HG02943 (cell line): ENCODE measurements at regions not wholly inside any gene's neighbourhood (a gene's known extent, or its start where the extent isn't known, plus 50 kb on each side); places are given as distances from the start of the nearest gene placed in this dataset.
"Not testable (repeated sequence)": the region's sequence is repeated elsewhere in the genome, so short reads cannot be mapped to it uniquely, and the experiment has no call there.

ENCODE experiments used
- ATAC-seq: cut with Tn5 transposase; IDR thresholded peaks from one replicate; pipeline ENCODE4 v1.9.1; 2021; ENCODE audit warnings: mild to moderate bottlenecking, low read depth, moderate library complexity; ENCODE audit not compliant: unreplicated experiment

DNA sequence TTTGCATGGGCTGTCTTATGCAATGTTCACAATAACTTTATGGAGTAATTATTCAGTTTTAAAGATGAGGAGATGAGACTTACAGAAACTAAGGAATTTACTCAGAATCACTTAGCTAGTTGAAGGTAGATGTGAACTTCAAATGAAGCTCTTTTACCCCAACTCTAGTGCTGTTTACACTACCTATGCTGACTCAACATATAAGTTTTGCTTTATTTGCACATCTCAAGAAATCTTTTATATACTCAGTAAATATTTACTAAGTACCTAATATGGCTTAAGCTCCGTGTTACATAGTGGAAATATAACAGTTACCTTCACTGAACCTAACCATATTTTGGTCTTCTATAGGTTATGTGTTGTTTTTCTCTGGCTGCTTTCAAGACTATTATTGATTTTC lies 293.2 kb downstream of the ANXA1 start:
- ATAC-seq = no peak

DNA sequence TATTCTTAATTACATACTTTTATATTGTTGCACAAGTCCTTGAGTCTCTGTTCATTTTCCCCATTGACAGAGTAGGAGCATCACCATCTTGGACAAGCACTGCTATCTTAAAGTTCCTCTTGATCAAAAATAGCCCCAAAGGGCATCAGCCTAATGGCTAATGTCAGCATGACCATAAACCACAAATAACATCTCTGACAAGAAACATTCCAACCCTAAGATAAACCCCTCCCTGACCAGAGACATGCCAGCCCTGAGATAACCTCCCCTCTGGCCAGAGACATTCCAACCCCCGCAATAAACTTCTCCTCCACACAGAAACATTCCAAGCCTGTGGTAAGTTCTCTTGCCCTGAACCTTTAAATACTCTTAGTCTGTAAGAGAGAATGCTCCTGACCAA lies 293.7 kb downstream of the ANXA1 start:
- ATAC-seq = not testable (repeated sequence)

DNA sequence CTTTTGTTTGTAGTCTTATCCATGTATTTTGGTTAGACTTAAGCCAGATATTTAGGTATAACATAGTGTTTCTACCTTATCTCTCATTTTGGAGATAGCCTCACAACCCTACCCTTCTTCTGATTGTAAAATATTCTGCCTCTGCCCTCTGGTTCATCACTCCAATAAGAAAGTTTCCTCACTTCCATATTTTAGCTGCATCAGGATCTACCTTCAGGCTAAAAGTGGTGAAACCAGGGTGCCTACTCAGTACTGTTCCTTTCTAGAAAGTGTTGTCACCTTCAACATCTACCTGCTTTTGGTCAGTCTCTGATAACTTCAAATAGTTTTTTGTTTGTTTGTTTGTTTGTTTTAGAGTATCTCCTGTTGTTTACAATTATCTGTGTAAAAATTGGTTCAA lies 294.6 kb downstream of the ANXA1 start:
- ATAC-seq = no peak

DNA sequence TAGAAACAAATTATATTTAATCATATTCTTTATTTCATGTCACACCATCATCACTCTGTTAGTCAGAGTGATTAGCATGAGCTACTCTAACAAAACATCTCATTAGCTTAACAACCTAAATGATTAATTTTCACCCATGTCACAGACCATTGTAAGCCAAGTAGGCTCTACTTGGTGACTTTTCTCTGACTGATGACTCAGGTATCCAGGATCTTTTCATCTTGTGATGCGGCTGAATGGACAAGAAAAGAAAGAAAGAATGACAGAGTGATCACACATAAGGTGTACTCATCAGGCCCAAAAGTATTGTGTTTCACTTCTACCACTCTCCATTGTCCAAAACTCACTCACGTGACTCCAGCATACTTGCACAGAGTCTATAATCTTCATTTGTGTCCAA lies 299.3 kb downstream of the ANXA1 start:
- ATAC-seq = no peak

DNA sequence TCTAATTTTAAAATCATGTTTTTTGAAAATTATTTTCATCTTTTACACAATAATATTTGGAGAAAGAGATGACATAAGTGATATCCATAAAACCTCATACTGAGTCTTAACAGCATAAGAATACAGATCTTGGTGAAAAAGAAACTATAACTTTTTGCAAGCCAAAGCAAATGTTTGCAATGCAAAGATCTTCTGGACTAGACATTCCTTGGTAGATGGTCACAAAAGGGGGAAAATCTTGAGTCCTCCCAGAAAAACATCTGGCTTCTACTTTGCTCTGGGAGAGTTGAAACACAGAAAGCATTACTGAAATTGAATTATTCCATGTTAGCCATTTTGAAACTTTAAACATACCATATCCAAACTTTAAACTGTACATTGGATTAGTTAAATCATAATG lies 308.2 kb downstream of the ANXA1 start:
- ATAC-seq = no peak

DNA sequence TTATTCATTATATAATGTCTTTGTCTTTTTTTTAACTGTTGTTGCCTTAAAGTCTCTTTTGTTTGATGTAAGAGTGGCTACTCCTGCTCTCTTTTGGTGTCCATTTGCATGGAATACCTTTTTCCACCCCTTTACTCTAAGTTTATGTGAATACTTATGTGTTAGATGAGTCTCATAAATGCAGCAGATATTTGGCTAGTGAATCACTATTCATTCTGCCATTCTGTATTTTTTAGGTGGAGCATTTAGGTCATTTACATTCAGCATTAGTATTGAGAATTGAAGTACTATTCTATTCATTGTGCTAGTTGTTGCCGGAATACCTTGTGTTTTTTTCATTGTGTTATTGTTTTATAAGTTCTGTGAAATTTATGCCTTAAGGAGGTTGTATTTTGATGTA lies 317.1 kb downstream of the ANXA1 start:
- ATAC-seq = no peak

DNA sequence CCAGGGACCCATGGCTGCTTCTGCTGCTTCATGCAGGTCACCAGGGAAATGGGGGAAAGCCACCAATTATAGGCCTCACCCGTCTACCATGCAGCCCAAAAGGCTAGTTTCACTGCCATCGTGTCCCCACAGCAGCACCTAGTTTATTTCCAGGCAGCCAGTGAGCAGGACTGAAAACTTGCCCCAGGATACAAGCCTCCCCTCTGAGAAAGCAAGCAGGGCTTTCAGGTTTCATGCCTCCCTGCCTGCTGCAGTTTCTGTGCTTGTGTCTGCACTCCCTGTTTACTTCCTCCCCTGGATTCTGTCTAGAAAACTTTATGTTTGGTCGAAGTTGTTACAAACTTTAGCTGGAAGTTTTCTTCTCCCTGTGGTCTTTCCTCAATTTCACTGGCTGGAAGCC lies 319.1 kb downstream of the ANXA1 start:
- ATAC-seq = no peak

DNA sequence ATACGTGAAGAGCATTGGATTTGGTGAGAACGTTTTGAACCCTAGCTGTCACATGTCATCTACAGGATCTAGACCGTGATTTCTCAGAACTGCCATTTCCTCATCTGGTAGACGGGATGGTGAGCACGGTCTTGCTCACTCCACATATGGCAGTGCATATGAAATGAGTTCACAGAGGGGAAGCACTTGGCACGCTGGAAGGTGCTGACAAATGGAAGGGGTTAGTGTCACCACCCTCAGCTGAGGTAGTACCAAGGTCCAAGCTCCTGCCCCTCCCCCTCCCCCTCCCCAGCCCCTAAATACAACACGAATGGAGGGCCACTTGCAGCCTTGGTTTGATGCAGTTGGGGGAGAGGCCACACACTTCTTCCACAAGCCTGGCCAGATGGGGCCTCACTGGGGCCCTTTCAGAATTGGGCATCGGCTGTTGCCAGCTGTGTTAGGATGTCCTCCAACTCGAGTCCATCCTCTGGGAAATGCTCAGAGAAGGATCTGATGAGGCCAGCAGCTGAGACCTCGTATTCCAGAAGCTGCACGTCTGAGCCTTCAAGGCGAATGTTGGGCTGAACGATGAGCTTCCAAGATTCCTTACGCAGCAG lies 322.4 kb downstream of the ANXA1 start:
- no peak for ATAC-seq

DNA sequence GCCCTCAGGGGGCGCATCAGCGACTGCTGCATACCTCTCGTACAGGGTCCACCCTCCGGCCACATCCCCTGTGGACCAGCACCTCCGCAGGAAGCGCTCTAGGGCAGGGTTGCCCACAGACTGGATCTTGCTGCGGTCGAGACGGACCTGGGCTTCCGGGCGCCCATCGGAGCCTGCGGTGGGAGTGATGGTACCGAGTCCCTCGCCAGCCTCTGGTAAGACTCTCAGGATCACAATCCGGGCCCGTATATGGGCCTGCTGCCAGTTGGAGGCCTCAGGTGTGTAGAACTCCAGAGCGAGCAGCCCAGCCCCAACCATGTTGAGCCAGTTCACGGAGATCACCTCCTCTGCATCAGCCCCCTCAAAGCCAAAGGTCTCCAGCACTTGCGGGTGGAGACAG lies 323.0 kb downstream of the ANXA1 start:
- ATAC-seq = no peak

DNA sequence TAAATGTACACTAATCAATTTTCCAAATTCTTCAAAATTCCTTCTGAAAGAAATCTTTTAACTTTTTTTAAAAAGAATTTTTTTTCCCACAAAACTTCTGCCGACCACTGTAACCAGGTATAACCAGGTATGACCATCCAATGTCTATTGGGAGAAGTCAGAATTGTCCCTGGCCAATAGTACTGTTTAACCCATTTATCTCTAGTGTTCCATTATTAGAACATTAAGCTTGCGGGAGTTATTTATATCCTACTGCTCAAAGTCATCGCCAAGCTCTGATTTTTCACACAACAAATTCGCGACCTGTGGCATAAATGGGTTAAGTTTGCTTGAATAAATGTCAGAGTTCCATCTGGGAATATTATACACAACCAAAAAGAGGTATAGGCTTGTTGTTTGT lies 343.2 kb downstream of the ANXA1 start:
- no peak for ATAC-seq

DNA sequence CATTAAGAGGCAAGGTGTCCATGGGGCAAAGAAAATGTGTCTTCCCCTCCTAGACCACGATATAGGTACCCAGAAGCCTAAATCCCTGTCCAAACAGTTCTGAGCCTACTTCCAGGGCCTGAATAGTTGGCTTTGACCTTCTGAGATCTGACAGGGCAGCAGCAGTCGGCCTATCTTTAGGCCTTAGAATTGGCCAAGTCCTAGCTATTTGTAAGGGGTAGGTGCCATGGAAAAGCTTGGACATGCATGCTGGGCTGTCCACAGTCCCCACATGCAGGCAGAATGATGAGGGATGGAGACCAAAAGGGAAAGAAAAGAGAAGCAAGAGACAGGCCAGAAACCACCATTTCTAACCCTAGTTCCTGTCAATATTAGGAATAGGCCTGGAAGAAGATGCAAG lies 346.1 kb downstream of the ANXA1 start:
- ATAC-seq = no peak

DNA sequence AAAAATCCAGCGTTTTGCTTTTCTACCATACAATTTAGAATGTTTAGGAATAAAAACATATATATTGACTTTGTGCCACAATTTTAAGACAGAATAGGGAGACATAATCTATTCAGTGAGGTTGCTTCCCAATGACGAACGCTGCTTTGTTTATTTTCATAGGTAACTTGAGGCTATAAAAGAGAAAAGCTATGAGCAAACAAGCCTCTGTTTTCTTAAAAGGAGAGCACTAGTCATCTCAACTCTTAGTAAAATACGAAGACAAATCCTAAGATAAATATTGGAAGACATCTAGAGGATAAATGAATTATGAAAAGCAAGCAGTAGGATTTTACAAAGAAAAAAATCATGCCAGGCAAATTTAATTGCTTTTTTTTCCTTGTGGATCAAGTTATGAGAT lies 363.6 kb downstream of the ANXA1 start:
- no peak for ATAC-seq

DNA sequence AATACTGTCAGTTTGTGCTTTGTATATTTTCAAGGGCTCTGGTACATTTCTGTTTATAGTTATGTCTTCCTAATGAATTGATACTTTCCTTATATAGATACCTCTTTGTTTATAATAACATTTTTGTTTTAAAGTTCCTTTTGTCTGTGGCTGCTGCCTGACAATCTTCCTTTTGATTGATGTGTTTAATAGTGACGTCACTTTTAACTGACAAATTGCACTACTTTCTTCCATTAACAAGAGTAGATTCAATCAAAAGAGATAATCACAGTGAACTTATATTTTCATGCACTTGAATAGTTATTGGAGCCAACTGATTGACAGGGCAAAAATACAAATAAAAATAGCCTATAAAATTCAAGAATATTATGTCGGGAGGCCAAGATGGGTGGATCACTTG lies 371.7 kb downstream of the ANXA1 start:
- no peak for ATAC-seq

DNA sequence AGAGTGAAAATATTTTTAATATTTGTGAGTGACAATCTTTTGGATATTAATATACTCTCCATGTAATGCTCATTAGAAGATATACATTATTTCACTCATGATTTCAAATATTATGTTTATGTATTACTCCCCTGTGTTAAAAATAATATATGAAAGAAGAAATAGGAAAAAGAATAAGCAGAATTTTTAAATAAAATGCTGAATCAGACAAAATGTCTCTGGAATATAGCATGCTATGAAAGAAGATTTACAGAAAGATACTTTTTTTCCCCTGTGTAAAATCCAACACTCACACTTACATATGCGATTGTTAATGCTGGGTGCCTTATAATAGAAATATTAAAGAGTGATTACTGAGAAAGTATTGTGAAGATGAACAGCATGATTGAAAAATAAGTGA lies 373.7 kb downstream of the ANXA1 start:
- no peak for ATAC-seq

DNA sequence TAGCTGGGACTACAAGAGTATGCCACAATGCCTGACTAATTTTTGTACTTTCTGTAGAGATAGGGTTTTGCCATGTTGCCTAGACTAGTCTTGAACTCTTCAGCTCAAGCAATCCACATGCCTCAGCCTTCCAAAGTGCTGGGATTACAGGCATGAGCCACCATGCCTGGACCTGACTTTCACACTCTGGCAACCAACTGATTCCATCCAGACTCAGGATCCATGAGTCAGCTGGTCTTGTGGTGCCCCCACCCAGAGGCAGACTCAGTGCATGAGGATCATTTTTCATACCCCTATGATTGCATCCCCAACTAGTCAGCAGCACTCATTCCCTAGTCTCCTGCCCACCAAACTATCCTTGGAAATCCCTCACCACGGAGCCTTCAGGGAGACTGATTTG lies 375.9 kb downstream of the ANXA1 start:
- ATAC-seq = no peak

DNA sequence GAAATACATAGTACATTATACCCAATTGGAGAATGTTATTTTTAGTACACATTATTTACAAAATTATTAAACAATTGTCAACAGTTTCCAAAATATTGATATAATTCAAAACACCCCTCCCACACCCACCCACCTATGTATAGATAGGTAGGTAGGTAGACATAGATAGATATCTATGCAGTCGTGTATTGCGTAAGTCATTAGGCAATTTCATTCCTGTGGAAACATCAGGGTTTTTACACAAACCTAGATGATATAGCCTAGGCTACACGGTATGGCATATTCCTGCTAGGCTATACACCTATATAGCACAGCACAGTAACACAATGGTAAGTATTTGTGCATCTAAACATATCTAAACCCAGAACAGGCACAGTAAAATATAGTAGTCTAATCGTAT lies 377.3 kb downstream of the ANXA1 start:
- no peak for ATAC-seq

DNA sequence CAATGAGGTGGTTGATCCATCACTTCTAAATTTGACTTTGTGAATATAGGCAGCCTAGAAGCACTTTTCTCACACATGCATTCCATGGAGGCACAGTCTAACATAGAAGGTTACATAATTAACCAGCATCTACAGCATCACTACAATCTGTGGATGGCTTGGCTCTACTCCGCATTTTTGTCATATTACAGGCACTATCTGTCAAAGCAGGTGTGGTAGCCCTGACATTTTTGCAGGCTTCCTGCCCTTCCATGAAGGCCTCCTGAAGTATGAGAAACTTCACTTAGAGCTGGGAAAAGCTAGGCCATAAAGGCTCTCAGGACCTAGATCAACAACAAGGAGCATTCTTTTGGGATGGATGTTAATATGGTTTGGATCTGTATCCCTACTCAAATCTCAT lies 378.0 kb downstream of the ANXA1 start:
- no peak for ATAC-seq

DNA sequence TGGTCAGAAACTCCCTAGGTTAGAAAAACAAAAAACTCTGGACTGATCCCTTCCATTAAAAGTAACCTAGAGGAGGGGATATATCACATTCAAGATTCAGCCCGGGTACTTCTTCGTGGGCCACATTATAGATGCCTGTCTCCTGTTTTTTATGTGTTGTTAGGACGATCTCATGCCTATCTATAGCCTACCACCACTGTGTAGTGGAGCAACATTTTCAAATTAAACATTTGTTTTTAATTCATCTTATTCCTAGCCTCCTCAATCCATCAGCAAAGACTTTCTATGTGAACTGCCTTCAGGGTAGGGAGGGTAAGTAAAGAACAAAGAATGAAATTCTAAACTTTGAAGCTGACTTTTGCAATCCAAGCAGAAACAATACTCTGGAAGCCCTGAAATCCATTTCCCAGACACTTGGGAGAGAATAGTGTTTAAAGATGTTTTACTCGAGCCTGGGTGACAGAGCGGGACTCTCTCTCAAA lies 379.4 kb downstream of the ANXA1 start:
- ATAC-seq = no peak

DNA sequence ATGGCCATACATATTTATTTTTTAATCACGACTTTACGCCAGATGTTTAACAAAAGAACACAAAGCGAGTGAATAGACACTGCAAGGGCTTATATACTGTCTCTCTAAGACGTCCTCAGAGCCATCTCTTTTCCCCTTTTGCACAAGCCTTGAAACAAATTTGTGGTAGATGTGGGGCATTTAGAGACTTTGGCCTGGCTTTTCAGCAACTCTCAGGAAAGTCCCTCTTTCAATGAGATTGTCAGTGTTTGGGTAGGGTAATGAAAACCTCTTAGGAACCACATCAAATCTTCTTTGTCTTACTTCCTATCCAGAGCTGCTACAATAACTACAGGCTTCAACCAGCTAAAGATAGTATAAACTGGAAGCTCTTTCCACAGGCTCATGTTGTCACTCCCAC lies 380.0 kb downstream of the ANXA1 start:
- ATAC-seq = no peak

DNA sequence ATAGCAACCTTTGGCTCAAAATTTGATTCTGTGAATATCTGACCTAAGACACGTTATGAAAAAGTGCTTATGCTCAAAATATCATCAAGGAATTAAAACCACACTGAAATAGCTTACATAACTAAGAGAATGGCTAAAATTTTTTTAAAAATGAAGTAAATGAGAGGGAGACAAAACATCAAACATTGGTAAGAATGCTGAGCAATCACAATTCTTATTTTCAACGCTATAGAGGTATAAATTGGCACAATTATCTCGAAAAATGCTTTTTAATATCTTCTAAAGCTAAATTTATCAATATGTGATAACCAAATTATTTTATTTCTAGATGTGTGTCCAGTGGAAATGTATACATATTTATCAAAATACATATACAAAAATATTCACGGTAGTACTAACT lies 381.3 kb downstream of the ANXA1 start:
- ATAC-seq = no peak

DNA sequence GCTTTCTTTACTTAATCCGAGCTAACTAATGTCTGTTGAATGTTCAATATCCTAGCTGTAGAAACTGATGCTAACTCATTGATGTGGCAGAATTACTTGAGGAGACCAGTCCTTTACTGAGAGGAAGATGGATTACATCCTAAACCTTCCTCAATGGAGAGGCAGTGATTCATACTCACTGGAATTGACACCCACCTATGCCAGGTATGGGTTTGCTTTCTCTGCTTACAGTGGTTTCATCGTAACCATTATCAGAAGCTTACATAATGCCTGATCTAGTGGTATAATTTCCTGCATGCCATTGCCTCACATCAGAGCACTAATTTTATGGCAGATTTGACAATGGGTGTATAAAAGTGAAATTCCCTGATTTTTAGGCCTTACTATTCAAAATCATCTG lies 384.7 kb downstream of the ANXA1 start:
- no peak for ATAC-seq

DNA sequence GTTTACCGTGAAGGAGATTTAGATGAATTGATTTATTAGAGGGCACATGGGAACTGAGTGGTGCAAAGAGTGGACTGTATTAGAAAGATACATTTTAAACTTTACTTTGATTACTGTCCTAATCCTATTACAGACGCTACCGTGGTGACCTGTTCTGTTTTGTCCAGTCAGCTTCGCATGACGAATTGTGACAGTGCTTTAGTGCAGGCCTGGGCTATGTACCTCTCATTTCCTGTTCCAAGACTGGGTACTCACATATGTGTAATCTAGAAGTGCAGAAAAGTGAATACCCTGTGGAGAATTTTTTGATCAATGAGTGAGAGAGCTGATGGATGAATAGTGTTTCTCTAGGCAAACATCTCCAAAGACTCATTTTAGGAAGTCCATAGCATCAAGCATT lies 385.9 kb downstream of the ANXA1 start:
- no peak for ATAC-seq

DNA sequence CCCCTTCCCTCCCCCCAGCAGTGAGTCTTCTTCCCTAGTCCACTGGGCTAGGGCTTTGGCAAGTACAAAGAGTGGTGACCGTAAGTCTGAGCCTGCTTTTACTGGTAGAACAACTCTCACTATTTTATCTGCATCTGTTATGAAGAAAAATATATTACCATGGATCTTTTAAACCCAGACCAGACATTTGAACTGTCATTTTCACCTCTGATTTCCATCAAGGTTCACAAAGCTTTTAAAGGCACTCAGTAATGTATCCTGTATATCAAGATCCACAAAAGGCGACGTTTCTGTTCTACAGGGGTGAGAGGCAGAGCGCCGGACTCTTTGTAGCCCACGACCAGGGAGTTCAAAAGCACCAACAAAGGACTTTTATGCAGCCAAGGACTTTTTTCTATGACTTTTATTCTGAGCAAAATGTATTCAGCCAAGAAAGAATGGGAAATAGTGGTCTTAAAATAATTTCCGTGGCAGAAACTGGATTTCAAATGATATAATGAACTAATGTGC lies 388.3 kb downstream of the ANXA1 start:
- no peak for ATAC-seq
